GM12878 (cell line): ENCODE measurements at regions not wholly inside any gene's neighbourhood (a gene's known extent, or its start where the extent isn't known, plus 50 kb on each side); places are given as distances from the start of the nearest gene placed in this dataset.

Experiments used
- ATAC-seq: fragments of 200-7000 bp; cut with Tn5 transposase; 3 replicates; pipeline ENCODE4 v1.9.1; 2020; ENCODE audit warnings: mild to moderate bottlenecking, moderate library complexity
- BruUV-seq: library from RNA; stranded (reverse); fragments of 400-500 nt; replicated peaks from 2 replicates; lab custom pipeline; 2021; lab: Mats Ljungman, UMichigan
- CTCF ChIA-PET: fragments of 300-600 bp; sonication (Branson Sonifier 250); formaldehyde crosslinking; extraction: SDS; loops from one replicate; lab custom pipeline; 2021; ENCODE audit warnings: inconsistent platforms; lab: Yijun Ruan, JAX
- POLR2A ChIA-PET: fragments of 350-600 bp; formaldehyde crosslinking; extraction: SDS; loops from one replicate; lab custom pipeline; 2021; ENCODE audit warnings: inconsistent platforms; lab: Charles Lee
- RAD21 ChIA-PET: fragments of 300-600 bp; sonication (Branson Sonifier 250); formaldehyde crosslinking; loops from one replicate; lab custom pipeline; 2023; ENCODE audit warnings: antibody characterized with exemption; ENCODE audit not compliant: unreplicated experiment; lab: Charles Lee
- SMC1A ChIA-PET: fragments of 300-600 bp; sonication (Branson Sonifier 250); formaldehyde crosslinking; loops from one replicate; lab custom pipeline; 2023; ENCODE audit not compliant: unreplicated experiment, uncharacterized antibody; lab: Charles Lee
- DNase-seq: peaks from one replicate; pipeline ENCODE4 v3.0.0-alpha.2; 2011; ENCODE audit warnings: low read depth, low spot score
- FAIRE-seq: peaks from 3 replicates; lab custom pipeline; 2011; peaks lifted over from hg19 to GRCh38; lab: Jason Lieb, UNC
- H2AFZ ChIP-seq: 2 replicates; pipeline ENCODE4 v1.6.0; 2011; ENCODE audit warnings: low read depth, low read length, control low read depth; ENCODE audit not compliant: control insufficient read depth
- H3K27ac ChIP-seq: 2 replicates; pipeline ENCODE4 v1.5.1; 2011; ENCODE audit warnings: control low read depth; ENCODE audit not compliant: control insufficient read depth, insufficient read depth
- H3K27me3 ChIP-seq, 2 experiments: replicated peaks in 1 of 2; 2 replicates each; pipeline versions ENCODE4 v1.6.0 to v1.6.1; 2011; ENCODE audit warnings: low read length in 1 of 2; ENCODE audit not compliant: control insufficient read depth in 2 of 2, insufficient read depth in 2 of 2
- H3K36me3 ChIP-seq, 2 experiments: 2 replicates each; pipeline ENCODE4 v1.5.1; 2011; ENCODE audit warnings: low read length in 1 of 2; ENCODE audit not compliant: control insufficient read depth in 2 of 2, insufficient read depth in 2 of 2
- H3K4me1 ChIP-seq: 2 replicates; pipeline ENCODE4 v1.6.1; 2011; ENCODE audit warnings: mild to moderate bottlenecking, low read length, moderate library complexity, mixed read lengths; ENCODE audit not compliant: control insufficient read depth, insufficient read depth
- H3K4me2 ChIP-seq: 2 replicates; pipeline ENCODE4 v1.6.0; 2011; ENCODE audit warnings: control low read depth; ENCODE audit not compliant: control insufficient read depth, insufficient read depth
- H3K4me3 ChIP-seq: fragments of 200-600 bp; sonication (generic); 2 replicates; pipeline ENCODE4 v1.5.1; 2016
- H3K79me2 ChIP-seq: 2 replicates; pipeline ENCODE4 v1.6.0; 2011; ENCODE audit warnings: low read length; ENCODE audit not compliant: control insufficient read depth, insufficient read depth
- H3K9ac ChIP-seq: 2 replicates; pipeline ENCODE4 v1.8.0; 2011; ENCODE audit warnings: low read length, control low read depth, mixed read lengths; ENCODE audit not compliant: control insufficient read depth, insufficient read depth
- H3K9me3 ChIP-seq: replicated peaks from 3 replicates; pipeline ENCODE4 v1.5.1; 2011; ENCODE audit warnings: mild to moderate bottlenecking, low read length; ENCODE audit not compliant: control insufficient read depth, insufficient read depth
- H4K20me1 ChIP-seq: 2 replicates; pipeline ENCODE4 v1.6.0; 2011; ENCODE audit not compliant: control insufficient read depth, insufficient read depth
- BACH1 ChIP-seq: fragments of 450-650 bp; IDR thresholded peaks from 2 replicates; pipeline ENCODE4 v1.6.1; 2017; ENCODE audit warnings: mild to moderate bottlenecking, borderline replicate concordance
- BCL11A ChIP-seq: IDR thresholded peaks from 2 replicates; pipeline ENCODE4 v1.6.1; 2011; ENCODE audit warnings: low read depth, low read length
- CHD1 ChIP-seq: IDR thresholded peaks from 2 replicates; pipeline ENCODE4 v1.6.1; 2012; ENCODE audit warnings: low read depth, low read length, improper control_type of control experiment
- CHD4 ChIP-seq: fragments of 200-600 bp; sonication (generic); IDR thresholded peaks from 2 replicates; pipeline ENCODE4 v1.6.1; 2016; ENCODE audit warnings: mild to moderate bottlenecking
- HCFC1 ChIP-seq: fragments of 150-350 bp; IDR thresholded peaks from 2 replicates; pipeline ENCODE4 v1.6.1; 2014; ENCODE audit warnings: low read length
- KDM1A ChIP-seq: fragments of 200-600 bp; sonication (generic); IDR thresholded peaks from 2 replicates; pipeline ENCODE4 v1.6.1; 2016; ENCODE audit warnings: borderline replicate concordance
- NRF1 ChIP-seq: conservative IDR thresholded peaks from 2 replicates; pipeline ENCODE4 v1.6.1; 2011; ENCODE audit warnings: mild to moderate bottlenecking, low read depth, low read length, improper control_type of control experiment
- SMAD1 ChIP-seq: fragments of 450-650 bp; IDR thresholded peaks from 2 replicates; pipeline ENCODE4 v1.6.1; 2018; ENCODE audit warnings: mild to moderate bottlenecking, low read depth; ENCODE audit not compliant: partially characterized antibody
- SMARCA5 ChIP-seq: fragments of 450-650 bp; IDR thresholded peaks from 2 replicates; pipeline ENCODE4 v1.6.1; 2017; ENCODE audit warnings: mild to moderate bottlenecking
- TARDBP ChIP-seq: IDR thresholded peaks from 2 replicates; pipeline ENCODE4 v1.6.1; 2016; ENCODE audit warnings: borderline replicate concordance
- TBL1XR1 ChIP-seq: IDR thresholded peaks from 2 replicates; pipeline ENCODE4 v1.6.1; 2012; ENCODE audit warnings: low read depth, low read length, improper control_type of control experiment
- TCF3 ChIP-seq: IDR thresholded peaks from 2 replicates; pipeline ENCODE4 v1.6.1; 2012; ENCODE audit warnings: low read depth, mild to moderate bottlenecking, low read length, borderline replicate concordance; ENCODE audit not compliant: insufficient read depth
- ZNF622 ChIP-seq: fragments of 450-650 bp; IDR thresholded peaks from 2 replicates; pipeline ENCODE4 v1.6.1; 2017; ENCODE audit warnings: mild to moderate bottlenecking, inconsistent platforms
- ZSCAN29 ChIP-seq: fragments of 450-650 bp; IDR thresholded peaks from 2 replicates; pipeline ENCODE4 v1.6.1; 2017; ENCODE audit warnings: mild to moderate bottlenecking, moderate library complexity
- WGBS: methylation state at CpG from one replicate; pipeline ENCODE4 v1.1.6; 2016; ENCODE audit warnings: low lambda C conversion rate; ENCODE audit not compliant: insufficient replicate concordance, insufficient coverage; ENCODE audit errors: missing lambda C conversion rate; 5-methylcytosine and 5-hydroxymethylcytosine counted together
- in situ Hi-C: fragments of 300-500 bp; cut with MboI; formaldehyde crosslinking; loops from 9 replicates; pipeline ENCODE4 v1.14.3; 2018; ENCODE audit warnings: mixed read lengths
- intact Hi-C: fragments of 100-400 bp; cut with micrococcal nuclease; formaldehyde crosslinking; loops from one replicate; pipeline ENCODE4 v1.14.2; 2022; ENCODE audit not compliant: unreplicated experiment
- TF ChIP-seq, protein P1 (sequence below): fragments of 450-650 bp; IDR thresholded peaks from 2 replicates; pipeline ENCODE4 v1.6.1; 2017; ENCODE audit warnings: low read depth, mild to moderate bottlenecking, moderate library complexity
- TF ChIP-seq, protein P2 (sequence below): fragments of 450-650 bp; IDR thresholded peaks from 2 replicates; pipeline ENCODE4 v1.6.1; 2016; ENCODE audit warnings: mild to moderate bottlenecking
- TF ChIP-seq, protein P3 (sequence below): IDR thresholded peaks from 2 replicates; pipeline ENCODE4 v1.6.1; 2012; ENCODE audit warnings: low read depth, low read length, improper control_type of control experiment
- TF ChIP-seq, protein P4 (sequence below): fragments of 450-650 bp; conservative IDR thresholded peaks from 2 replicates; pipeline ENCODE4 v1.6.1; 2017; ENCODE audit warnings: mild to moderate bottlenecking, moderate library complexity

DNA sequence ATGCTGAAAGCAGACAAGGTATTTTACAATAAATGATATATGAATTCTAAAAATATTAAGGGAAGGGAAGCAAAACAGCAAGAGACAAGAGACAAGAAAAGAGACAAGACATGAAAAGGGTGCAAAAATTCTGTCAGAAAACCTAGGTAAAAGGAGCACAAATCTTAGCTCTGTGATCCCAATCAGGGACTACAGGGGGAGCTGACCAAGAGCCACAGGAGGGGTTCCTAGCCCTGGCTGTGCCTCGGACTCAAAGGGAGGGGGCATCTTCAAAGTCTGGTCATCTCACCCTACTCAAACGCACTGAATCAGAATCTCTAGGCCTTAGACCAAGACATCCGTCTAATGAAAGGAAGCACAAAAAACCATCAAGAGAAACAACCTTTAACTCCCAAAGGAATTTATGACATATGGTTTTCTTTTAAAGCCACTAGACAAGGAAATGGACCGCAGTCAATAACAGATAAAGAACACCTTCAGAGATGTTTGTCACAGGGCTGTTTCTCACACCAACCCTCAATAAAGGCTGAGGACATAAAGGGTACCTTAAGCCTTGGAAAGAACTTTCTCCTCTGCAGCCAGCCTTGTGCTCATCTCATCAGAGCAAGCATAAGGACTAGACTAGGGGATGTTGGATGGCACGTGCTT lies 130.4 kb upstream of the CDYL start:
- H3K79me2 ChIP-seq, result no peaks in the 10 kb centered on the region
- in situ Hi-C loops, result no loop called here
- ChIA-PET RAD21 (no interaction called here), POLR2A (no interaction called here), SMC1A (no interaction called here), CTCF (no interaction called here)
- no TSS peak for BruUV-seq
- no peaks in the 10 kb centered on the region for H3K9me3 ChIP-seq
- DNase-seq, result no peak
- no peak for ATAC-seq
- H3K27ac ChIP-seq, result no peak overlapping the region
- H3K4me3 ChIP-seq, result no peak overlapping the region
- intact Hi-C loops, result no loop called here
- H4K20me1 ChIP-seq, result no peaks in the 10 kb centered on the region
- WGBS, result 34% methylated on average over 5 of the region's 5 CpGs
- H3K36me3 ChIP-seq, result no peaks in the 10 kb centered on the region
- TF ChIP-seq, protein P1, sequence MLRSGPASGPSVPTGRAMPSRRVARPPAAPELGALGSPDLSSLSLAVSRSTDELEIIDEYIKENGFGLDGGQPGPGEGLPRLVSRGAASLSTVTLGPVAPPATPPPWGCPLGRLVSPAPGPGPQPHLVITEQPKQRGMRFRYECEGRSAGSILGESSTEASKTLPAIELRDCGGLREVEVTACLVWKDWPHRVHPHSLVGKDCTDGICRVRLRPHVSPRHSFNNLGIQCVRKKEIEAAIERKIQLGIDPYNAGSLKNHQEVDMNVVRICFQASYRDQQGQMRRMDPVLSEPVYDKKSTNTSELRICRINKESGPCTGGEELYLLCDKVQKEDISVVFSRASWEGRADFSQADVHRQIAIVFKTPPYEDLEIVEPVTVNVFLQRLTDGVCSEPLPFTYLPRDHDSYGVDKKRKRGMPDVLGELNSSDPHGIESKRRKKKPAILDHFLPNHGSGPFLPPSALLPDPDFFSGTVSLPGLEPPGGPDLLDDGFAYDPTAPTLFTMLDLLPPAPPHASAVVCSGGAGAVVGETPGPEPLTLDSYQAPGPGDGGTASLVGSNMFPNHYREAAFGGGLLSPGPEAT, result no peak
- TF ChIP-seq HCFC1 (no peak), TARDBP (no peak), TBL1XR1 (no peak), ZNF622 (no peak), CHD4 (no peak), ZSCAN29 (no peak), SMAD1 (no peak), NRF1 (no peak), TCF3 (no peak), CHD1 (no peak), BACH1 (no peak), KDM1A (no peak), SMARCA5 (no peak), BCL11A (no peak)
- TF ChIP-seq, protein P2, sequence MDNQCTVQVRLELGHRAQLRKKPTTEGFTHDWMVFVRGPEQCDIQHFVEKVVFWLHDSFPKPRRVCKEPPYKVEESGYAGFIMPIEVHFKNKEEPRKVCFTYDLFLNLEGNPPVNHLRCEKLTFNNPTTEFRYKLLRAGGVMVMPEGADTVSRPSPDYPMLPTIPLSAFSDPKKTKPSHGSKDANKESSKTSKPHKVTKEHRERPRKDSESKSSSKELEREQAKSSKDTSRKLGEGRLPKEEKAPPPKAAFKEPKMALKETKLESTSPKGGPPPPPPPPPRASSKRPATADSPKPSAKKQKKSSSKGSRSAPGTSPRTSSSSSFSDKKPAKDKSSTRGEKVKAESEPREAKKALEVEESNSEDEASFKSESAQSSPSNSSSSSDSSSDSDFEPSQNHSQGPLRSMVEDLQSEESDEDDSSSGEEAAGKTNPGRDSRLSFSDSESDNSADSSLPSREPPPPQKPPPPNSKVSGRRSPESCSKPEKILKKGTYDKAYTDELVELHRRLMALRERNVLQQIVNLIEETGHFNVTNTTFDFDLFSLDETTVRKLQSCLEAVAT, result no peak
- TF ChIP-seq, protein P3, sequence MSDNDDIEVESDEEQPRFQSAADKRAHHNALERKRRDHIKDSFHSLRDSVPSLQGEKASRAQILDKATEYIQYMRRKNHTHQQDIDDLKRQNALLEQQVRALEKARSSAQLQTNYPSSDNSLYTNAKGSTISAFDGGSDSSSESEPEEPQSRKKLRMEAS, result no peak
- TF ChIP-seq, protein P4, sequence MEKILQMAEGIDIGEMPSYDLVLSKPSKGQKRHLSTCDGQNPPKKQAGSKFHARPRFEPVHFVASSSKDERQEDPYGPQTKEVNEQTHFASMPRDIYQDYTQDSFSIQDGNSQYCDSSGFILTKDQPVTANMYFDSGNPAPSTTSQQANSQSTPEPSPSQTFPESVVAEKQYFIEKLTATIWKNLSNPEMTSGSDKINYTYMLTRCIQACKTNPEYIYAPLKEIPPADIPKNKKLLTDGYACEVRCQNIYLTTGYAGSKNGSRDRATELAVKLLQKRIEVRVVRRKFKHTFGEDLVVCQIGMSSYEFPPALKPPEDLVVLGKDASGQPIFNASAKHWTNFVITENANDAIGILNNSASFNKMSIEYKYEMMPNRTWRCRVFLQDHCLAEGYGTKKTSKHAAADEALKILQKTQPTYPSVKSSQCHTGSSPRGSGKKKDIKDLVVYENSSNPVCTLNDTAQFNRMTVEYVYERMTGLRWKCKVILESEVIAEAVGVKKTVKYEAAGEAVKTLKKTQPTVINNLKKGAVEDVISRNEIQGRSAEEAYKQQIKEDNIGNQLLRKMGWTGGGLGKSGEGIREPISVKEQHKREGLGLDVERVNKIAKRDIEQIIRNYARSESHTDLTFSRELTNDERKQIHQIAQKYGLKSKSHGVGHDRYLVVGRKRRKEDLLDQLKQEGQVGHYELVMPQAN, result no peak
- peaks cover 0 to 2% of the 10 kb centered on the region in 2 experiments; a peak in 2 of 4 replicates for H3K27me3 ChIP-seq
- H3K4me2 ChIP-seq, result no peak overlapping the region
- no peaks in the 10 kb centered on the region for H3K4me1 ChIP-seq
- H3K9ac ChIP-seq, result no peak overlapping the region
- no peak for FAIRE-seq
- H2AFZ ChIP-seq, result no peak overlapping the region
